ENCODE measurements at regions not wholly inside any gene's neighbourhood (a gene's known extent, or its start where the extent isn't known, plus 50 kb on each side); places are given as distances from the start of the nearest gene placed in this dataset.

- TF ChIP-seq CTCF (conservative IDR thresholded peaks at IDR 0.05; ENCODE audit: low read length) (no peak), EZH2phosphoT487 (IDR thresholded peaks at IDR 0.05; ENCODE audit: borderline replicate concordance) (no peak)
These were observed 125.8 kb downstream of the CRPPA start for GRCh38 chr7:16295558-16295957.
